Right atrium auricular region (tissue), 2 donors: ENCODE measurements at regions not wholly inside any gene's neighbourhood (a gene's known extent, or its start where the extent isn't known, plus 50 kb on each side); places are given as distances from the start of the nearest gene placed in this dataset.

Source experiments
- DNase-seq: peaks from one replicate; pipeline ENCODE4 v3.0.0-alpha.2; 2019; ENCODE audit warnings: low spot score
- H3K27ac ChIP-seq, 2 donors: fragments of 200-600 bp; sonication (generic); 1 replicate in 1 of 2; 2 replicates in 1 of 2; pipeline ENCODE4 v1.5.1; 2016 to 2019
- H3K27me3 ChIP-seq, 2 donors: fragments of 200-600 bp; sonication (generic); one replicate each; pipeline versions ENCODE4 v1.5.1 to v1.6.0; 2017 to 2019
- H3K36me3 ChIP-seq: fragments of 200-600 bp; sonication (generic); one replicate; pipeline ENCODE4 v1.5.1; 2016
- H3K4me1 ChIP-seq, 2 donors: fragments of 200-600 bp; sonication (generic); one replicate each; pipeline versions ENCODE4 v1.5.1 to v1.6.0; 2017 to 2019
- H3K4me3 ChIP-seq, 2 donors: fragments of 200-600 bp; sonication (generic); 1 replicate in 1 of 2; 2 replicates in 1 of 2; pipeline ENCODE4 v1.5.1; 2017 to 2019; ENCODE audit warnings: mild to moderate bottlenecking in 1 of 2, moderate library complexity in 1 of 2
- H3K9me3 ChIP-seq, 2 donors: fragments of 200-600 bp; sonication (generic); one replicate each; pipeline ENCODE4 v1.5.1; 2019
- CTCF ChIP-seq, 2 donors: fragments of 200-600 bp; sonication (generic); IDR thresholded peaks; one replicate each; pipeline ENCODE4 v1.5.1; 2019; ENCODE audit warnings: antibody characterized with exemption in 2 of 2

- H3K27ac ChIP-seq = no peak overlapping the region
- no peak for TF ChIP-seq CTCF (IDR thresholded peaks at IDR 0.05)
- H3K36me3 ChIP-seq = no peaks in the 10 kb centered on the region
- H3K9me3 ChIP-seq = no peaks in the 10 kb centered on the region
- no peak for DNase-seq
- no peaks in the 10 kb centered on the region for H3K4me1 ChIP-seq
- H3K4me3 ChIP-seq = no peak overlapping the region
- H3K27me3 ChIP-seq = no peaks in the 10 kb centered on the region
Observed at GRCh38 chr14:42070031-42070430, 463.4 kb downstream of the LRFN5 start.

- no peak for DNase-seq
- H3K4me1 ChIP-seq = no peaks in the 10 kb centered on the region
Observed at GRCh38 chr14:42057111-42057510, 450.4 kb downstream of the LRFN5 start.

GRCh38 chr14:42047421-42048055 is 440.9 kb downstream of the LRFN5 start:
- Histone ChIP-seq H3K27ac (no peak overlapping the region), H3K36me3 (no peaks in the 10 kb centered on the region), H3K4me3 (no peak overlapping the region), H3K27me3 (no peaks in the 10 kb centered on the region), H3K4me1 (no peaks in the 10 kb centered on the region), H3K9me3 (no peaks in the 10 kb centered on the region)
- TF ChIP-seq CTCF (IDR thresholded peaks at IDR 0.05) = no peak
- no peak for DNase-seq

More at GRCh38 chr14:42057111-42057510, 450.4 kb downstream of the LRFN5 start:
- no peaks in the 10 kb centered on the region for H3K27me3 ChIP-seq
- TF ChIP-seq CTCF (IDR thresholded peaks at IDR 0.05) = no peak
- no peaks in the 10 kb centered on the region for H3K9me3 ChIP-seq
- H3K36me3 ChIP-seq = no peaks in the 10 kb centered on the region
- no peak overlapping the region for H3K4me3 ChIP-seq
- H3K27ac ChIP-seq = no peak overlapping the region

GRCh38 chr14:42045383-42045782 is 438.7 kb downstream of the LRFN5 start:
- TF ChIP-seq CTCF (IDR thresholded peaks at IDR 0.05) = no peak
- DNase-seq = no peak
- peaks cover 0 to 3% of the 10 kb centered on the region in 2 donors for H3K9me3 ChIP-seq
- H3K27me3 ChIP-seq = no peaks in the 10 kb centered on the region
- no peaks in the 10 kb centered on the region for H3K4me1 ChIP-seq
- no peak overlapping the region for H3K27ac ChIP-seq
- H3K4me3 ChIP-seq = no peak overlapping the region
- H3K36me3 ChIP-seq = no peaks in the 10 kb centered on the region

- Histone ChIP-seq H3K9me3 (no peaks in the 10 kb centered on the region), H3K27me3 (no peaks in the 10 kb centered on the region), H3K36me3 (no peaks in the 10 kb centered on the region), H3K4me1 (no peaks in the 10 kb centered on the region), H3K4me3 (no peak overlapping the region), H3K27ac (no peak overlapping the region)
- no peak for TF ChIP-seq CTCF (IDR thresholded peaks at IDR 0.05)
- no peak for DNase-seq
Observed at GRCh38 chr14:42028607-42029006, 421.9 kb downstream of the LRFN5 start.

GRCh38 chr14:42027271-42027670 is 420.6 kb downstream of the LRFN5 start:
- H3K27me3 ChIP-seq = no peaks in the 10 kb centered on the region
- no peaks in the 10 kb centered on the region for H3K4me1 ChIP-seq
- H3K4me3 ChIP-seq = no peak overlapping the region
- H3K27ac ChIP-seq = no peak overlapping the region
- H3K36me3 ChIP-seq = no peaks in the 10 kb centered on the region
- no peaks in the 10 kb centered on the region for H3K9me3 ChIP-seq
- no peak for DNase-seq
- no peak for TF ChIP-seq CTCF (IDR thresholded peaks at IDR 0.05)
